ENCODE measurements at regions not wholly inside any gene's neighbourhood (a gene's known extent, or its start where the extent isn't known, plus 50 kb on each side); places are given as distances from the start of the nearest gene placed in this dataset.

DNA sequence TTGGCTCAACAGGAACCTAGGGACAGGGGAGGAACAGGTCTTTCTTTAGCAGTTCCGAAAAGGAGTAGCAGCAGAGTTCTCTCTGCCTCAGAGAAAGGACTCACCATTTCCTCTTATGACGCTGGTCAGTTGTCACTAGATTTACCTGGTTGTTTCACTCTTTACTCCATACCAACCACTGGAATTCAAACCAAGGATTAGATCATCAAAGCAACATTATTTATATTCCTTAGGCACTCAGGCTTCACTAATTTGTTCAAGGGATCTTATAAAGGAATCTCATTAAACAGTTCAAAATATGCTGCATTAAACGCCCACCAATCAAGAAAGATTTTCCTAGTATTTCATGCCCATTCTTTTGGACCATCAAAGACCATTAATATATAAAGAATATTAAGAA is 1129.5 kb upstream of the MAP3K7 start:
- TF ChIP-seq GATA2 (IDR thresholded peaks at IDR 0.05; ENCODE audit: low read depth, low read length), result no peak
- no peak for TF ChIP-seq GATA3 (IDR thresholded peaks at IDR 0.05; ENCODE audit: low read depth, low read length)
